K562 (cell line): ENCODE measurements at regions not wholly inside any gene's neighbourhood (a gene's known extent, or its start where the extent isn't known, plus 50 kb on each side); places are given as distances from the start of the nearest gene placed in this dataset.

ENCODE experiments used
- ATAC-seq: fragments of 200-7000 bp; cut with Tn5 transposase; 3 replicates; pipeline ENCODE4 v1.9.1; 2020; ENCODE audit warnings: moderate library complexity
- BruUV-seq: library from RNA; stranded (reverse); fragments of 400-500 nt; replicated peaks from 2 replicates; lab custom pipeline; 2021; lab: Mats Ljungman, UMichigan
- CTCF ChIA-PET: fragments of 300-600 bp; formaldehyde crosslinking; extraction: SDS; loops from one replicate; lab custom pipeline; 2021; ENCODE audit warnings: low intra/inter-chr PET ratio; lab: Yijun Ruan, JAX
- POLR2A ChIA-PET: fragments of 300-600, 350-650 bp; sonication (Branson Sonifier 250); formaldehyde crosslinking; extraction: SDS; loops from one replicate; lab custom pipeline; 2021; ENCODE audit warnings: antibody characterized with exemption, inconsistent platforms; lab: Yijun Ruan, JAX
- DNase-seq, 4 experiments: peaks; one replicate each; pipeline versions ENCODE4 v3.0.0 to v3.0.0-alpha.2; 2011 to 2018; ENCODE audit warnings: low spot score in 3 of 4, mixed read lengths in 3 of 4; ENCODE audit errors: extremely low read depth in 1 of 4
- FAIRE-seq: peaks from 2 replicates; lab custom pipeline; 2011; peaks lifted over from hg19 to GRCh38; lab: Jason Lieb, UNC
- H2AFZ ChIP-seq: 2 replicates; pipeline ENCODE4 v1.6.0; 2011; ENCODE audit warnings: low read depth, low read length, control low read depth, inconsistent platforms
- H3K27ac ChIP-seq: fragments of 200-600 bp; 3 replicates; pipeline ENCODE4 v1.8.0; 2011; ENCODE audit warnings: low read depth, mild to moderate bottlenecking, control low read depth, inconsistent platforms, low read length, moderate library complexity, mixed read lengths; ENCODE audit errors: extremely low read depth
- H3K27me3 ChIP-seq, 2 experiments: fragments of 300-600 bp in 1 of 2; 2 replicates in 1 of 2; 3 replicates in 1 of 2; pipeline versions ENCODE4 v1.6.0 to v1.8.0; 2011; ENCODE audit warnings: inconsistent platforms in 2 of 2, low read length in 2 of 2, mild to moderate bottlenecking in 1 of 2, mixed read lengths in 1 of 2, moderate library complexity in 1 of 2; ENCODE audit not compliant: control insufficient read depth in 2 of 2, insufficient read depth in 2 of 2
- H3K36me3 ChIP-seq: fragments of 300-600 bp; 3 replicates; pipeline ENCODE4 v1.8.0; 2011; ENCODE audit warnings: mild to moderate bottlenecking, low read length, inconsistent platforms; ENCODE audit not compliant: control insufficient read depth, insufficient read depth
- H3K4me1 ChIP-seq, 2 experiments: fragments of 200-600 bp in 1 of 2; replicated peaks in 1 of 2; 2 replicates in 1 of 2; 3 replicates in 1 of 2; pipeline versions ENCODE4 v1.5.1 to v1.8.0; 2011; ENCODE audit warnings: inconsistent platforms in 2 of 2, low read length in 2 of 2, mild to moderate bottlenecking in 1 of 2, mixed read lengths in 1 of 2, moderate library complexity in 1 of 2; ENCODE audit not compliant: control insufficient read depth in 2 of 2, insufficient read depth in 2 of 2
- H3K4me2 ChIP-seq: 2 replicates; pipeline ENCODE4 v1.6.1; 2011; ENCODE audit warnings: low read length, control low read depth, inconsistent platforms, mixed read lengths; ENCODE audit not compliant: insufficient read depth
- H3K4me3 ChIP-seq: fragments of 200-600 bp; sonication (generic), shearing (Covaris generic); 2 replicates; pipeline ENCODE4 v1.5.1; 2016; ENCODE audit warnings: control low read depth, inconsistent platforms
- H3K79me2 ChIP-seq: fragments of 200-600 bp; 3 replicates; pipeline ENCODE4 v1.8.0; 2011; ENCODE audit warnings: low read length, inconsistent platforms; ENCODE audit not compliant: control insufficient read depth, insufficient read depth
- H3K9ac ChIP-seq, 2 experiments: 2 replicates each; pipeline versions ENCODE4 v1.6.0 to v1.6.1; 2011; ENCODE audit warnings: low read depth in 2 of 2, low read length in 2 of 2, control low read depth in 1 of 2, inconsistent platforms in 1 of 2, mild to moderate bottlenecking in 1 of 2, mixed read lengths in 1 of 2; ENCODE audit not compliant: insufficient read depth in 1 of 2
- H3K9me1 ChIP-seq: one replicate; pipeline ENCODE4 v1.6.0; 2011; ENCODE audit warnings: inconsistent platforms, mild to moderate bottlenecking, low read length, moderate library complexity; ENCODE audit not compliant: control insufficient read depth, insufficient read depth
- H3K9me3 ChIP-seq: replicated peaks from 2 replicates; pipeline ENCODE4 v1.5.1; 2011; ENCODE audit warnings: low read depth, low read length, inconsistent platforms; ENCODE audit not compliant: control insufficient read depth, insufficient read depth
- H4K20me1 ChIP-seq: replicated peaks from 2 replicates; pipeline ENCODE4 v1.6.1; 2011; ENCODE audit warnings: low read length, inconsistent platforms, mixed read lengths; ENCODE audit not compliant: control insufficient read depth, insufficient read depth
- ATF1 ChIP-seq, 2 experiments: fragments of 450-650 bp in 1 of 2; IDR thresholded peaks; 2 replicates each; pipeline ENCODE4 v1.6.1; 2016; ENCODE audit warnings: missing compliant biosample characterization in 1 of 2, missing genetic modification characterization in 1 of 2
- CBX8 ChIP-seq: fragments of 200-600 bp; sonication (generic); IDR thresholded peaks from 2 replicates; pipeline ENCODE4 v1.6.1; 2012; ENCODE audit warnings: borderline replicate concordance, mixed run types, low read depth, mild to moderate bottlenecking, moderate library complexity, mixed read lengths, low read length, control low read depth, inconsistent platforms; ENCODE audit not compliant: poor library complexity, severe bottlenecking; ENCODE audit errors: extremely low read depth
- COPS2 ChIP-seq: fragments of 450-650 bp; conservative IDR thresholded peaks from 2 replicates; pipeline ENCODE4 v1.6.1; 2016; ENCODE audit warnings: mild to moderate bottlenecking, moderate library complexity
- E2F6 ChIP-seq, 2 experiments: IDR thresholded peaks; 2 replicates each; pipeline ENCODE4 v1.6.1; 2011; ENCODE audit warnings: borderline replicate concordance in 1 of 2, control low read depth in 1 of 2, low read depth in 1 of 2, low read length in 1 of 2, mild to moderate bottlenecking in 1 of 2, mixed read lengths in 1 of 2, moderate library complexity in 1 of 2; ENCODE audit not compliant: insufficient read depth in 1 of 2, insufficient read length in 1 of 2, poor library complexity in 1 of 2, severe bottlenecking in 1 of 2; ENCODE audit errors: extremely low read depth in 1 of 2
- HDAC2 ChIP-seq: fragments of 450-650 bp; IDR thresholded peaks from 2 replicates; pipeline ENCODE4 v1.6.1; 2016; ENCODE audit warnings: mild to moderate bottlenecking
- IFI16 ChIP-seq: fragments of 250-450 bp; sonication (Bioruptor Pico); IDR thresholded peaks from 2 replicates; pipeline ENCODE4 v2.1.2; 2022; ENCODE audit warnings: mild to moderate bottlenecking, inconsistent platforms
- ZNF232 ChIP-seq: sonication (generic); formaldehyde crosslinking; IDR thresholded peaks from 2 replicates; pipeline ENCODE4 v1.8.0; 2022; ENCODE audit warnings: mild to moderate bottlenecking, missing genetic modification reagents
- ZNF589 ChIP-seq: fragments of 200-800 bp; sonication (Bioruptor generic); IDR thresholded peaks from 2 replicates; pipeline ENCODE4 v1.6.1; 2016; ENCODE audit warnings: low read depth, missing genetic modification characterization, missing compliant biosample characterization
- WGBS: fragments of 100-300 bp; shearing (Covaris generic); methylation state at CpG from one replicate; pipeline ENCODE4 v1.1.6; 2016; ENCODE audit warnings: low coverage, mixed read lengths; ENCODE audit not compliant: insufficient coverage; ENCODE audit errors: missing lambda C conversion rate; 5-methylcytosine and 5-hydroxymethylcytosine counted together
- in situ Hi-C: fragments of 300-500 bp; cut with MboI; formaldehyde crosslinking; loops from 4 replicates; pipeline ENCODE4 v1.15.0; 2018; ENCODE audit warnings: inconsistent platforms, mixed read lengths
- intact Hi-C: fragments of 100-400 bp; cut with micrococcal nuclease; formaldehyde crosslinking; loops from 2 replicates; pipeline ENCODE4 v1.14.2; 2022
- TF ChIP-seq, protein P1 (sequence below): fragments of 450-650 bp; formaldehyde crosslinking; IDR thresholded peaks from 2 replicates; pipeline ENCODE4 v1.4.0; 2020; ENCODE audit warnings: mild to moderate bottlenecking, mixed read lengths
- TF ChIP-seq, protein P2 (sequence below): fragments of 450-650 bp; formaldehyde crosslinking; IDR thresholded peaks from 2 replicates; pipeline ENCODE4 v1.4.0; 2022; ENCODE audit warnings: mild to moderate bottlenecking, moderate library complexity

DNA sequence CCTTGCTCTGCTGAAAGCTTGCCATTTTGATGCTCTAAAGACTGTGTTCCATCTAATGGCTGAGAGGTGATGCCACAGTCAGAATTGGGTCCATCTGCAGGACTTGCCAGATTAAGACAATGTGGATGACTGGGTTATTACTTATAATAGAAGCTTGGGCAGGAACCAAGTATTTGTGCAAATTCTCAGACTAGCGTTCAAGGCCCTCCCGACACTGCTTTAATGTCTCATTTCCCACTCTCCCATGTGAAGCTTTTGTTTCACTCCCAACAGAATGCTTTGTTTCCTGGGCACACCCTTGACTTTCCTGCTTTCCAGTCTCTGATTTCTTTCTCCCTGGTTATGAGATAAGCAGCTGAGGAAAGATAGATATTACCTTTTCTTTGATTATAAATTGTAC lies 215.8 kb downstream of the KCNS3 start:
- H3K9ac ChIP-seq, result no peak overlapping the region
- ATAC-seq, result no peak
- 5% methylated on average over 2 of the region's 2 CpGs for WGBS
- POLR2A ChIA-PET, result no interaction called here
- intact Hi-C loops (no loop called here), in situ Hi-C loops (no loop called here)
- H3K27me3 ChIP-seq, result no peaks in the 10 kb centered on the region
- no TSS peak for BruUV-seq
- no peak overlapping the region for H3K4me3 ChIP-seq
- H3K9me3 ChIP-seq, result no peaks in the 10 kb centered on the region
- H3K4me2 ChIP-seq, result no peak overlapping the region
- CTCF ChIA-PET, result no interaction called here
- no peak for FAIRE-seq
- H2AFZ ChIP-seq, result no peak overlapping the region
- no peaks in the 10 kb centered on the region for H3K36me3 ChIP-seq
- TF ChIP-seq HDAC2, result no peak
- TF ChIP-seq, protein P1, sequence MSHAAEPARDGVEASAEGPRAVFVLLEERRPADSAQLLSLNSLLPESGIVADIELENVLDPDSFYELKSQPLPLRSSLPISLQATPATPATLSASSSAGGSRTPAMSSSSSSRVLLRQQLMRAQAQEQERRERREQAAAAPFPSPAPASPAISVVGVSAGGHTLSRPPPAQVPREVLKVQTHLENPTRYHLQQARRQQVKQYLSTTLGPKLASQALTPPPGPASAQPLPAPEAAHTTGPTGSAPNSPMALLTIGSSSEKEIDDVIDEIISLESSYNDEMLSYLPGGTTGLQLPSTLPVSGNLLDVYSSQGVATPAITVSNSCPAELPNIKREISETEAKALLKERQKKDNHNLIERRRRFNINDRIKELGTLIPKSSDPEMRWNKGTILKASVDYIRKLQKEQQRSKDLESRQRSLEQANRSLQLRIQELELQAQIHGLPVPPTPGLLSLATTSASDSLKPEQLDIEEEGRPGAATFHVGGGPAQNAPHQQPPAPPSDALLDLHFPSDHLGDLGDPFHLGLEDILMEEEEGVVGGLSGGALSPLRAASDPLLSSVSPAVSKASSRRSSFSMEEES (CRISPR knock-in tag), result no peak
- TF ChIP-seq COPS2, result no peak
- no peak for TF ChIP-seq IFI16 (CRISPR knock-in tag)
- no peak for TF ChIP-seq ZNF589 (CRISPR knock-in tag)
- no peaks in the 10 kb centered on the region for H3K79me2 ChIP-seq
- no peaks in the 10 kb centered on the region for H3K9me1 ChIP-seq
- H3K27ac ChIP-seq, result no peak overlapping the region
- DNase-seq, result no peak
- no peaks in the 10 kb centered on the region for H3K4me1 ChIP-seq
- no peaks in the 10 kb centered on the region for H4K20me1 ChIP-seq

- Histone ChIP-seq H3K4me1 (no peaks in the 10 kb centered on the region), H2AFZ (no peak overlapping the region), H3K27me3 (no peaks in the 10 kb centered on the region), H3K4me3 (no peak overlapping the region), H3K79me2 (no peaks in the 10 kb centered on the region), H4K20me1 (no peaks in the 10 kb centered on the region), H3K9me1 (no peaks in the 10 kb centered on the region), H3K9ac (no peak overlapping the region), H3K9me3 (no peaks in the 10 kb centered on the region), H3K4me2 (no peak overlapping the region), H3K27ac (no peak overlapping the region), H3K36me3 (no peaks in the 10 kb centered on the region)
- WGBS, result 5% methylated on average over 3 of the region's 3 CpGs
- FAIRE-seq (no peak), DNase-seq (no peak), ATAC-seq (no peak)
- ChIA-PET POLR2A (no interaction called here), CTCF (no interaction called here)
- intact Hi-C loops (no loop called here), in situ Hi-C loops (no loop called here)
- no TSS peak for BruUV-seq
- TF ChIP-seq CBX8 (no peak), ATF1 (CRISPR knock-in tag; IDR thresholded peaks at IDR 0.05) (no peak), ATF1 (tag; IDR thresholded peaks at IDR 0.05) (no peak), ZNF232 (CRISPR knock-in tag) (no peak), E2F6 (IDR thresholded peaks at IDR 0.05; ENCODE audit: borderline replicate concordance in 1 of 2, extremely low read depth in 1 of 2, insufficient read depth in 1 of 2, insufficient read length in 1 of 2, low read depth in 1 of 2, low read length in 1 of 2, poor library complexity in 1 of 2, severe bottlenecking in 1 of 2) (no peak)
- TF ChIP-seq, protein P2, sequence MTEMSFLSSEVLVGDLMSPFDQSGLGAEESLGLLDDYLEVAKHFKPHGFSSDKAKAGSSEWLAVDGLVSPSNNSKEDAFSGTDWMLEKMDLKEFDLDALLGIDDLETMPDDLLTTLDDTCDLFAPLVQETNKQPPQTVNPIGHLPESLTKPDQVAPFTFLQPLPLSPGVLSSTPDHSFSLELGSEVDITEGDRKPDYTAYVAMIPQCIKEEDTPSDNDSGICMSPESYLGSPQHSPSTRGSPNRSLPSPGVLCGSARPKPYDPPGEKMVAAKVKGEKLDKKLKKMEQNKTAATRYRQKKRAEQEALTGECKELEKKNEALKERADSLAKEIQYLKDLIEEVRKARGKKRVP (CRISPR knock-in tag), result no peak
Observed at GRCh38 chr2:18093196-18093595, 214.7 kb downstream of the KCNS3 start.
